HEK293 (cell line): ENCODE measurements at regions not wholly inside any gene's neighbourhood (a gene's known extent, or its start where the extent isn't known, plus 50 kb on each side); places are given as distances from the start of the nearest gene placed in this dataset.

ENCODE experiments used
- CTCF ChIA-PET: fragments of 350-600 bp; formaldehyde crosslinking; extraction: SDS; loops from one replicate; lab custom pipeline; 2021; ENCODE audit warnings: antibody characterized with exemption; lab: Yijun Ruan, JAX
- POLR2A ChIA-PET: fragments of 300-600 bp; formaldehyde crosslinking; extraction: SDS; loops from one replicate; lab custom pipeline; 2020; ENCODE audit warnings: antibody characterized with exemption, inconsistent platforms; lab: Yijun Ruan, JAX
- H3K27ac ChIP-seq: fragments of 200-500 bp; sonication (Bioruptor generic); 2 replicates; pipeline ENCODE4 v1.5.1; 2014; ENCODE audit warnings: low read depth, low read length, control low read depth, inconsistent platforms; ENCODE audit errors: extremely low read depth
- H3K36me3 ChIP-seq, 2 experiments: fragments of 200-500 bp in 1 of 2; sonication (Bioruptor generic) in 1 of 2; 1 replicate in 1 of 2; 2 replicates in 1 of 2; pipeline ENCODE4 v1.5.1; 2014 to 2017; ENCODE audit warnings: inconsistent platforms in 2 of 2, low read length in 2 of 2; ENCODE audit not compliant: control insufficient read depth in 2 of 2, insufficient read depth in 1 of 2
- H3K4me1 ChIP-seq: fragments of 200-500 bp; sonication (Bioruptor generic); 2 replicates; pipeline ENCODE4 v1.5.1; 2014; ENCODE audit warnings: mild to moderate bottlenecking, low read length, inconsistent platforms; ENCODE audit not compliant: control insufficient read depth, insufficient read depth
- H3K4me3 ChIP-seq: 2 replicates; pipeline ENCODE4 v1.5.1; 2011; ENCODE audit warnings: low read depth, mild to moderate bottlenecking, control low read depth, low read length, moderate library complexity
- H3K9me3 ChIP-seq: fragments of 200-500 bp; sonication (Bioruptor generic); 2 replicates; pipeline ENCODE4 v1.5.1; 2014; ENCODE audit warnings: low read depth, low read length, inconsistent platforms; ENCODE audit not compliant: control insufficient read depth, insufficient read depth
- CTCF ChIP-seq: fragments of 450-650 bp; formaldehyde crosslinking; IDR thresholded peaks from 2 replicates; pipeline ENCODE4 v1.5.1; 2016; ENCODE audit warnings: missing biosample characterization, missing genetic modification characterization
- GFI1B ChIP-seq: fragments of 450-650 bp; formaldehyde crosslinking; IDR thresholded peaks from 2 replicates; pipeline ENCODE4 v1.5.1; 2016; ENCODE audit warnings: missing biosample characterization, missing genetic modification characterization
- HOXA7 ChIP-seq: sonication (generic); formaldehyde crosslinking; IDR thresholded peaks from 2 replicates; pipeline ENCODE4 v1.8.1; 2022; ENCODE audit warnings: missing genetic modification reagents, borderline replicate concordance
- HOXC10 ChIP-seq: sonication (generic); formaldehyde crosslinking; IDR thresholded peaks from 2 replicates; pipeline ENCODE4 v1.8.1; 2023; ENCODE audit warnings: mild to moderate bottlenecking, missing genetic modification reagents
- KLF9 ChIP-seq: fragments of 450-650 bp; formaldehyde crosslinking; IDR thresholded peaks from 2 replicates; pipeline ENCODE4 v1.5.1; 2016; ENCODE audit warnings: missing biosample characterization, missing genetic modification characterization, low read depth
- REPIN1 ChIP-seq: fragments of 450-650 bp; formaldehyde crosslinking; IDR thresholded peaks from 2 replicates; pipeline ENCODE4 v1.5.1; 2017; ENCODE audit warnings: missing biosample characterization, missing genetic modification characterization, low read depth
- SP3 ChIP-seq: fragments of 450-650 bp; formaldehyde crosslinking; IDR thresholded peaks from 2 replicates; pipeline ENCODE4 v1.5.1; 2016; ENCODE audit warnings: missing biosample characterization, missing genetic modification characterization
- SP7 ChIP-seq: fragments of 450-650 bp; formaldehyde crosslinking; IDR thresholded peaks from 2 replicates; pipeline ENCODE4 v1.5.1; 2016; ENCODE audit warnings: missing biosample characterization, missing genetic modification characterization
- ZBTB20 ChIP-seq: fragments of 450-650 bp; formaldehyde crosslinking; IDR thresholded peaks from 2 replicates; pipeline ENCODE4 v1.5.1; 2016; ENCODE audit warnings: missing biosample characterization, missing genetic modification characterization
- ZFP37 ChIP-seq: fragments of 450-650 bp; formaldehyde crosslinking; IDR thresholded peaks from 2 replicates; pipeline ENCODE4 v1.5.1; 2016; ENCODE audit warnings: missing biosample characterization, missing genetic modification characterization
- ZNF10 ChIP-seq: fragments of 450-650 bp; formaldehyde crosslinking; IDR thresholded peaks from 2 replicates; pipeline ENCODE4 v1.5.1; 2017; ENCODE audit warnings: missing biosample characterization, missing genetic modification characterization
- ZNF114 ChIP-seq: fragments of 450-650 bp; formaldehyde crosslinking; IDR thresholded peaks from 2 replicates; pipeline ENCODE4 v1.5.0; 2017; ENCODE audit warnings: missing biosample characterization, missing genetic modification characterization
- ZNF140 ChIP-seq: fragments of 450-650 bp; formaldehyde crosslinking; IDR thresholded peaks from 2 replicates; pipeline ENCODE4 v1.5.1; 2016; ENCODE audit warnings: missing biosample characterization, missing genetic modification characterization
- ZNF24 ChIP-seq: fragments of 450-650 bp; formaldehyde crosslinking; IDR thresholded peaks from 2 replicates; pipeline ENCODE4 v1.5.1; 2016; ENCODE audit warnings: missing biosample characterization, missing genetic modification characterization
- ZNF311 ChIP-seq: fragments of 450-650 bp; formaldehyde crosslinking; IDR thresholded peaks from 2 replicates; pipeline ENCODE4 v1.5.1; 2017; ENCODE audit warnings: missing biosample characterization, missing genetic modification characterization, borderline replicate concordance
- ZNF530 ChIP-seq: fragments of 450-650 bp; formaldehyde crosslinking; IDR thresholded peaks from 2 replicates; pipeline ENCODE4 v1.5.1; 2016; ENCODE audit warnings: low read depth, missing biosample characterization, missing genetic modification characterization
- ZNF549 ChIP-seq: fragments of 450-650 bp; IDR thresholded peaks from 2 replicates; pipeline ENCODE4 v1.5.1; 2018; ENCODE audit warnings: missing biosample characterization, missing genetic modification characterization, mild to moderate bottlenecking, inconsistent platforms, moderate library complexity
- ZNF623 ChIP-seq: fragments of 450-650 bp; formaldehyde crosslinking; IDR thresholded peaks from 2 replicates; pipeline ENCODE4 v1.5.1; 2016; ENCODE audit warnings: missing biosample characterization, missing genetic modification characterization
- ZNF624 ChIP-seq: fragments of 450-650 bp; formaldehyde crosslinking; IDR thresholded peaks from 2 replicates; pipeline ENCODE4 v1.5.1; 2017; ENCODE audit warnings: missing biosample characterization, missing genetic modification characterization
- ZNF660 ChIP-seq: fragments of 450-650 bp; IDR thresholded peaks from 2 replicates; pipeline ENCODE4 v1.5.1; 2018; ENCODE audit warnings: missing biosample characterization, mild to moderate bottlenecking, missing genetic modification characterization
- ZNF792 ChIP-seq: fragments of 450-650 bp; formaldehyde crosslinking; IDR thresholded peaks from 2 replicates; pipeline ENCODE4 v1.5.1; 2016; ENCODE audit warnings: missing biosample characterization, missing genetic modification characterization
- ZNF843 ChIP-seq: fragments of 450-650 bp; formaldehyde crosslinking; IDR thresholded peaks from 2 replicates; pipeline ENCODE4 v1.5.1; 2016; ENCODE audit warnings: missing biosample characterization, missing genetic modification characterization
- ZSCAN23 ChIP-seq: fragments of 450-650 bp; formaldehyde crosslinking; IDR thresholded peaks from 2 replicates; pipeline ENCODE4 v1.5.1; 2016; ENCODE audit warnings: missing biosample characterization, missing genetic modification characterization
- TF ChIP-seq, protein P1 (sequence below): fragments of 450-650 bp; formaldehyde crosslinking; IDR thresholded peaks from 2 replicates; pipeline ENCODE4 v1.5.1; 2016; ENCODE audit warnings: missing biosample characterization, missing genetic modification characterization
- TF ChIP-seq, protein P2 (sequence below): IDR thresholded peaks from 2 replicates; pipeline ENCODE4 v1.6.1; 2011; ENCODE audit warnings: mild to moderate bottlenecking, low read depth, low read length, borderline replicate concordance
- TF ChIP-seq, protein P3 (sequence below): fragments of 450-650 bp; formaldehyde crosslinking; IDR thresholded peaks from 2 replicates; pipeline ENCODE4 v1.5.1; 2017; ENCODE audit warnings: missing biosample characterization, mild to moderate bottlenecking, missing genetic modification characterization, moderate library complexity
- TF ChIP-seq, protein P4 (sequence below): fragments of 450-650 bp; formaldehyde crosslinking; IDR thresholded peaks from 2 replicates; pipeline ENCODE4 v1.5.1; 2016; ENCODE audit warnings: missing biosample characterization, missing genetic modification characterization

DNA sequence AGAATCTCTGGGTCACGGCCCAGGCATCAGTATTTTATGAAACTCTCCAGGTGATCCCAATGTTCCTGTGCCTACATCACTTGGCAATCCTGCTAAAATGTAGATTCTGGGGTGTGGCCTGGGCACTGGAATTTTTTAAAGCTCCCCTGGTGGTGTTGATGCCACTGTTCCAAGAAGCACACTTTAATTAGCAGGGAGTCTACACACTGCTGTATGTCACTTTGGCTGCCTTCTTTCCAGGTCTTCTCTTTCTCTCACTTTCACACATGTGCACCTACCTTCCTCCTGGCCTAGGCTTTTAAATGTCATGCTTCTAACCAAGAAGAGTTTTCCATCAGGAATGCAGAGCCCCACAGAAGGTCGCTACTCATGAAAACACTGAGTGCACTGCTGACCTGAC, 136.0 kb upstream of the ALDH1B1 start (continued):
- TF ChIP-seq, protein P1, sequence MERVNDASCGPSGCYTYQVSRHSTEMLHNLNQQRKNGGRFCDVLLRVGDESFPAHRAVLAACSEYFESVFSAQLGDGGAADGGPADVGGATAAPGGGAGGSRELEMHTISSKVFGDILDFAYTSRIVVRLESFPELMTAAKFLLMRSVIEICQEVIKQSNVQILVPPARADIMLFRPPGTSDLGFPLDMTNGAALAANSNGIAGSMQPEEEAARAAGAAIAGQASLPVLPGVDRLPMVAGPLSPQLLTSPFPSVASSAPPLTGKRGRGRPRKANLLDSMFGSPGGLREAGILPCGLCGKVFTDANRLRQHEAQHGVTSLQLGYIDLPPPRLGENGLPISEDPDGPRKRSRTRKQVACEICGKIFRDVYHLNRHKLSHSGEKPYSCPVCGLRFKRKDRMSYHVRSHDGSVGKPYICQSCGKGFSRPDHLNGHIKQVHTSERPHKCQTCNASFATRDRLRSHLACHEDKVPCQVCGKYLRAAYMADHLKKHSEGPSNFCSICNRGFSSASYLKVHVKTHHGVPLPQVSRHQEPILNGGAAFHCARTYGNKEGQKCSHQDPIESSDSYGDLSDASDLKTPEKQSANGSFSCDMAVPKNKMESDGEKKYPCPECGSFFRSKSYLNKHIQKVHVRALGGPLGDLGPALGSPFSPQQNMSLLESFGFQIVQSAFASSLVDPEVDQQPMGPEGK (tag by site-specific recombination): no peak
- no peak for TF ChIP-seq ZNF792
- no peak for TF ChIP-seq GFI1B (tag by site-specific recombination)
- no peak for TF ChIP-seq ZNF140 (tag by site-specific recombination)
- no peak for TF ChIP-seq HOXC10 (CRISPR knock-in tag)
- TF ChIP-seq ZNF530 (tag by site-specific recombination): no peak
- no peak for TF ChIP-seq CTCF (tag by site-specific recombination)

GRCh38 chr9:38255599-38255998, 136.9 kb upstream of the ALDH1B1 start:
- Histone ChIP-seq H3K4me1 (no peaks in the 10 kb centered on the region), H3K9me3 (no peaks in the 10 kb centered on the region), H3K36me3 (no peaks in the 10 kb centered on the region), H3K27ac (no peak overlapping the region), H3K4me3 (no peak overlapping the region)
- CTCF ChIA-PET: no interaction called here
- POLR2A ChIA-PET: no interaction called here
- no peak for TF ChIP-seq ZNF549 (tag by site-specific recombination)
- TF ChIP-seq ZNF24 (tag by site-specific recombination): no peak
- TF ChIP-seq, protein P2, sequence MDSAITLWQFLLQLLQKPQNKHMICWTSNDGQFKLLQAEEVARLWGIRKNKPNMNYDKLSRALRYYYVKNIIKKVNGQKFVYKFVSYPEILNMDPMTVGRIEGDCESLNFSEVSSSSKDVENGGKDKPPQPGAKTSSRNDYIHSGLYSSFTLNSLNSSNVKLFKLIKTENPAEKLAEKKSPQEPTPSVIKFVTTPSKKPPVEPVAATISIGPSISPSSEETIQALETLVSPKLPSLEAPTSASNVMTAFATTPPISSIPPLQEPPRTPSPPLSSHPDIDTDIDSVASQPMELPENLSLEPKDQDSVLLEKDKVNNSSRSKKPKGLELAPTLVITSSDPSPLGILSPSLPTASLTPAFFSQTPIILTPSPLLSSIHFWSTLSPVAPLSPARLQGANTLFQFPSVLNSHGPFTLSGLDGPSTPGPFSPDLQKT: no peak
- TF ChIP-seq ZSCAN23: no peak
- no peak for TF ChIP-seq SP7 (tag by site-specific recombination)
- TF ChIP-seq REPIN1 (tag by site-specific recombination): no peak
- no peak for TF ChIP-seq ZBTB20
- TF ChIP-seq ZNF624 (tag by site-specific recombination): no peak
- TF ChIP-seq ZNF311 (tag by site-specific recombination): no peak
- TF ChIP-seq ZNF114 (tag by site-specific recombination): no peak
- TF ChIP-seq, protein P3, sequence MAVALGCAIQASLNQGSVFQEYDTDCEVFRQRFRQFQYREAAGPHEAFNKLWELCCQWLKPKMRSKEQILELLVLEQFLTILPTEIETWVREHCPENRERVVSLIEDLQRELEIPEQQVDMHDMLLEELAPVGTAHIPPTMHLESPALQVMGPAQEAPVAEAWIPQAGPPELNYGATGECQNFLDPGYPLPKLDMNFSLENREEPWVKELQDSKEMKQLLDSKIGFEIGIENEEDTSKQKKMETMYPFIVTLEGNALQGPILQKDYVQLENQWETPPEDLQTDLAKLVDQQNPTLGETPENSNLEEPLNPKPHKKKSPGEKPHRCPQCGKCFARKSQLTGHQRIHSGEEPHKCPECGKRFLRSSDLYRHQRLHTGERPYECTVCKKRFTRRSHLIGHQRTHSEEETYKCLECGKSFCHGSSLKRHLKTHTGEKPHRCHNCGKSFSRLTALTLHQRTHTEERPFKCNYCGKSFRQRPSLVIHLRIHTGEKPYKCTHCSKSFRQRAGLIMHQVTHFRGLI (tag by site-specific recombination): no peak
- TF ChIP-seq ZFP37: no peak
- TF ChIP-seq, all 188 proteins: peak for 0

DNA sequence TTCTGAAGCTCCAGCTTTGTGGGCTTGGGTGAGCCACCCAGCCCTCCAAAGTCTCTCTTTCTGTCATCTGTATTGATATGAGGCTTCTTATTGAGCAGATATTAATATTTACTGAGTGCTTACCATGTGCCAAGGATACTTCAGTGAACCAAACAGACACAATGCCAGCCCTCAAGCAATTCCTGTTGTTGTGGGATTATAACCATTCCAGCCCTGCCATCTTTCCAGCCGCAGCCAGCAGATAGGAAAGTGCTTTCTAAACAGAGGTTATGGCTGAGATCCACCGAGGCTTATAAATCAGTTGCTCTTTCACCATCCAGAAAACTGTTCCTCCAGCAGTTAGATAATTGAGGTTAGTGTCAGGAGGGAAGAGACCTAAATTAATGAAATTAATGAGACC, 137.7 kb upstream of the ALDH1B1 start:
- ChIA-PET CTCF (no interaction called here), POLR2A (no interaction called here)
- no peaks in the 10 kb centered on the region for H3K36me3 ChIP-seq
- H3K4me3 ChIP-seq: no peak overlapping the region
- H3K27ac ChIP-seq: no peak overlapping the region
- TF ChIP-seq ZNF660 (no peak), SP3 (tag by site-specific recombination) (no peak), ZNF843 (tag by site-specific recombination) (no peak), ZNF10 (tag by site-specific recombination) (no peak), KLF9 (tag by site-specific recombination) (no peak), HOXA7 (CRISPR knock-in tag) (no peak), ZNF623 (tag by site-specific recombination) (no peak)
- TF ChIP-seq, protein P4, sequence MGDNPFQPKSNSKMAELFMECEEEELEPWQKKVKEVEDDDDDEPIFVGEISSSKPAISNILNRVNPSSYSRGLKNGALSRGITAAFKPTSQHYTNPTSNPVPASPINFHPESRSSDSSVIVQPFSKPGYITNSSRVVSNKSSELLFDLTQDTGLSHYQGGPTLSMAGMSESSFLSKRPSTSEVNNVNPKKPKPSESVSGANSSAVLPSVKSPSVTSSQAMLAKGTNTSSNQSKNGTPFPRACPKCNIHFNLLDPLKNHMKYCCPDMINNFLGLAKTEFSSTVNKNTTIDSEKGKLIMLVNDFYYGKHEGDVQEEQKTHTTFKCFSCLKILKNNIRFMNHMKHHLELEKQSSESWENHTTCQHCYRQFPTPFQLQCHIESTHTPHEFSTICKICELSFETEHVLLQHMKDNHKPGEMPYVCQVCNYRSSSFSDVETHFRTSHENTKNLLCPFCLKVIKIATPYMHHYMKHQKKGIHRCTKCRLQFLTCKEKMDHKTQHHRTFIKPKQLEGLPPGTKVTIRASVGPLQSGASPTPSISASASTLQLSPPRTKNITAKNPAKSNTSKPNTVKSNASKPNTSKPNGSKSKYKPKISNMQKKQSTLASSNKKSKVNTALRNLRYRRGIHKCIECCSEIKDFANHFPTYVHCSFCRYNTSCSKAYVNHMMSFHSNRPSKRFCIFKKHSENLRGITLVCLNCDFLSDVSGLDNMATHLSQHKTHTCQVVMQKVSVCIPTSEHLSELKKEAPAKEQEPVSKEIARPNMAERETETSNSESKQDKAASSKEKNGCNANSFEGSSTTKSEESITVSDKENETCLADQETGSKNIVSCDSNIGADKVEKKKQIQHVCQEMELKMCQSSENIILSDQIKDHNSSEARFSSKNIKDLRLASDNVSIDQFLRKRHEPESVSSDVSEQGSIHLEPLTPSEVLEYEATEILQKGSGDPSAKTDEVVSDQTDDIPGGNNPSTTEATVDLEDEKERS (tag by site-specific recombination): no peak
- H3K9me3 ChIP-seq: no peaks in the 10 kb centered on the region
- no peaks in the 10 kb centered on the region for H3K4me1 ChIP-seq
